NCI-H1417 (cell line): ENCODE measurements at regions not wholly inside any gene's neighbourhood (a gene's known extent, or its start where the extent isn't known, plus 50 kb on each side); places are given as distances from the start of the nearest gene placed in this dataset.
A peak's percentile ranks its signal among the peaks of the same experiment; 100 is the strongest.
"Not testable (repeated sequence)": the region's sequence is repeated elsewhere in the genome, so short reads cannot be mapped to it uniquely, and the experiment has no call there.

Source experiments
- DNase-seq, 3 experiments: peaks; one replicate each; lab custom pipeline; 2025; lab: John Stamatoyannopoulos, UW

DNA sequence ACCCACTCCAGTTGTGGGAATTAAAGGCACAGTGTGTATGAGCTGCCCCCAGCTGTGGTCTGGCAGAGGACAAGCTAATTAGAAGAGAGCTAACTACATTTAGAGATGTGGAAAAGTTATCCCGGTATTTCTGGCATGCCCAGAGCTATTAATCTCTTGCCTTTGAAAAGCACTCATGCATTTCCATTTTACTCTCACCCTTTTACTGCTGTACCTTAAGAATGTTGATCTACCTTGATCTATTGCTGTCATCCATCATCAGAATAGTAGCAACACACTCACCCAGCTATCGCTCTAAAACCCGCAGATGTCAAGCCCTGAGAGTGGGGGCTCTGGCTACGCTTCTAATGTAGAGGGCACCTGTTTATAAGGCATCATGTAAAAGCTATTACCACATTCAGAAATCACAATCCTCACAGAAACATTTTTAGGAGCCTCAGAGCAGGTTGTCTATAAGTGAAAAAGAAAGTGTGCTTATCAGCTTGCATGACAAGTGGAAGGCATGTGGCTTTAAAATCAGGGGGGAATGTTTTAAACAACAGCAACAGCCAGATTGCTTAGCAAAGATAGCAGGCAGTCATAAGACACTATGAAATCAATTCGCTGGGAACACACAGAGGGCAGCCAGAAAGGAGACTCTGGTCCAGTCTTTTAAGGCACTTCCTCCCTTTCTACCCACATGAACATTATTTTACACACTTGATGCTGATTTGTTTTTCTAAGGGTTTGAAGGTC is 224.2 kb upstream of the IRS2 start:
- peak; percentile 34 to 93 (median 75) for DNase-seq

DNA sequence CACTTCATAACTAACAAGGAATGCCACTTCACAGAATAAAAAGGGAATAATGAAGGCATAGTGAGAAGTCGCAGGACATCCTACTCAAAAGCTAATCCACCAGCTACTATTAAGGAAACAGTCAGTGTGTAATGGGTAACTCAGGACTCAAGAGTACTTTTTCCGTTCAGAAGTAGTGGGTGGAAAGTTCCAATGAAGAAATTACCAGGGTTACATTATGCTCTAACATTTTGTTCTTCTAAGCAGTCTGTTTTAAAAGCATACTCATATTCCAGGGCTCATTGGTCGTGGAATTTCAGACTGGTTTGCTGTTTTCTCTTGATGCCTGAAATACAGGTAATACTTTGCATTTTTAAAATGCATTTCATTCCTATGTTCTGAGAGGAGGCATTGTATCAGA is 222.4 kb upstream of the IRS2 start:
- DNase-seq, result no peak

DNA sequence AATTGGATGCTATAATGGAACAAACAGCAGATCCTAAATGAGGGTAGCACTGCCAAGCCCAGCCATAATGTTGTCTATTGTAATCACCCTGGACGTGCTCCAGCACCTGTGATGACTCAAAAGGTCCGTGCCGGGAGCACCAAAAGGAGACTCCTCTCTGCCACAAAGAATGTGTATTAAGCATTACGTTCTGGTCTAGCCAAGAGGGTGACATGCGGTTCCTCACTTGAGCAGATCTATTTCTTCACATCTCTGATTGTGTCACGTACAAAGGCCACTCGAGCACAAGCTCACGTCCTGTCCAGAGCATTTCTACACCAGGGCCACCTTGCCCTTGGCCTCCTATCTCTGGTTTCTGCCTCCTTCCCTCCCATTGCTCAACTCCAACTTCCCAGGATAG is 219.9 kb upstream of the IRS2 start:
- no peak for DNase-seq

DNA sequence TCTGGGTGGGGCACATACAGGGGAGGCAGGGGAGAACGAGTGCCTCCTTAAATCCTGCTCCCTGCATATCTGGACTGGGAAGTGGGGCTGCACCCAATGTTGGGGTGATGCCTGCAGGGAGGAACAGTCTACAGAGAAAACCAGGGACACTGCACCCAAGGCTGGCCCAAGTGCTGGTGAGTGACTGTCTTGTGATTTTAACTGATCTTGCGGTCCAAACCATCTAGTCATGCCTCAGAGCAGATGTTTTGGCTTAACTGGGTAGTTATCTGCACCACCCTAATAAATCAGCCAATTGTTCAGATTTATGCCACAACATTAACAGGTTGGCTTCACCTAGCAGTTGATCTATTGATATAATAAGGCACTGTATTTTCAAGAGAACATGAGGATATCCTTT is 219.2 kb upstream of the IRS2 start:
- no peak for DNase-seq

DNA sequence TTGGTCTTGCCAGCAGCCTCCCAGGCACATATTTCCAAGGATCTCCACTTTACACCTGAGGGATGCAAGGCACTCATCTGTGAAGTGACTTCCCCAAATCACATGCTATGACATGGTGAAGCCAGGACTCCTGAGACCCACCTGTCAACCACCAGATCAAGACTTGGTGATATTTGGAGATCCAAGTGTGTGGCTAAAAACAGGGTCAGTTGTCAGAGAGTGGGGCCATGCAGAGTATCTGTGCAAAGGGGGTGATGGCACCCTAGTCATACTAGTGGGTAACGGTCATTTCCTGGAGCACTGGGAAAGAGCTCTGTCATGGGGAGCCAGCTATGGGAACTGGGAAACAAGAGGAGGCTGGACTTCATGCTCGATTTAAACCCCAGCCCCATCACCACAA is 218.4 kb upstream of the IRS2 start:
- DNase-seq, result no peak

DNA sequence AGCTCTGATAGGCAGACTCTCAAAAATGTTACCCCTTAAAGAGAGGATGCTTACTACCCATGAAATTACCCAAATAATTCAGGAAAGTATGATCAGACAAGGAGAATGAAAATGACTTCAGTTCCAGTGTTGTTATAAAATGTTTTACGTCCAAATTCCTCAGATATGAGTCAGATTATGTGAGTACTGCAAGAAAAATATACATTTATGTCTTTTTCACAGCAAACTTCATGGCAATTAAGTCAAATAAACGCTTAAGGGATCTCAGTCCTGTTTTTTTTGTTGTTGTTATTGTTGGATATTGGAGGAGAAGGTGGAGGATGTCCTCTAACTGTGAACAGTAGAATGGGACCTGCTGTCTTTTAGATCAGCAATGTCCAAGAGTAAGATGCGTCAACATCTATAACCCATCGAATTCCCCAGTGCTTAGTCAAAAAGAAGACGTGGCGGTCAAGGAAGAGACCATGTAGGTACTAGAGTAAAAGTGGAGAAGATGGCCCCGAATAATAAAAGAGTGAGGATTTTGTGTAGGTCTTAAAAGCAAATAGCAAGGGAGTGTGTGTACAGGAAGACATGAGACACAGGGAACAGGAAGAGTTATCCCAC is 215.4 kb upstream of the IRS2 start:
- DNase-seq, result no peak

DNA sequence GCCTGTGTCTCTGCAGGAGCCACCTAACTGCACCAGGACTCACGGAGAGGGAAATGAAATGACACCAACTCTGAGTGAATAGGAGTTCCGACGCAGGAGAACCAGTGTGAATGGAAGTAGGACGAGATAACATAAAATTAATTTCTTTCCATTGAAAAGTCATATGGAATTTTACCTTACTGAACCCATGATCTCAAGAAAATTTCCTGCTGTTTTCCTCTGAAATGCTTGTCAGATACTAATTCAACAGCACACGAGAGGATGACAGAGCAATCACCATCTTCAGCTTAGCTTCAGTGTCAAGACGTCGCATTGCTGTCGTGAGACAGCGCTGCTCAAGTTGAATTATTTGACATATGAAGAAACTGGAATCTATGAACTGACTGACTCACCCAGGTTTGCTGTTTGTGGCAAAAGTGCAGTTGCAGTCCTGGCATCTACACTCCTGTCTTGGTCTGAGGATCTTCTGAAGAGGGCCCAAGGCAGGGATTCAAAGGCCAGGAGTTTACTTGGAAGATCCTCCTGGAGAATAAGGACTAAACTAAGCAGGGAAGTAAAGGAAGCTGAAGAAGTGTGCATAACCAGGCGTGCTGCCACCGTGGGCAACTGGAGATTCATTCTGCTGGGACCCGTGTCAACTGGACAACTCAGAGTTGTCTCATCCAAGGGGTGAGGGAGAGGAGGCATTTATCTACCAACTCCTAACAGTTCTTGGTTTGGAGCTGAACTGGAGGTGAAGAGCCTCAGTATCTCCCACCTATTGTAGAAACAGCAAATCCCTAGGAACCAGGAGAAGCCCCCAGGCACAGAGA is 214.4 kb upstream of the IRS2 start:
- DNase-seq, result no peak

DNA sequence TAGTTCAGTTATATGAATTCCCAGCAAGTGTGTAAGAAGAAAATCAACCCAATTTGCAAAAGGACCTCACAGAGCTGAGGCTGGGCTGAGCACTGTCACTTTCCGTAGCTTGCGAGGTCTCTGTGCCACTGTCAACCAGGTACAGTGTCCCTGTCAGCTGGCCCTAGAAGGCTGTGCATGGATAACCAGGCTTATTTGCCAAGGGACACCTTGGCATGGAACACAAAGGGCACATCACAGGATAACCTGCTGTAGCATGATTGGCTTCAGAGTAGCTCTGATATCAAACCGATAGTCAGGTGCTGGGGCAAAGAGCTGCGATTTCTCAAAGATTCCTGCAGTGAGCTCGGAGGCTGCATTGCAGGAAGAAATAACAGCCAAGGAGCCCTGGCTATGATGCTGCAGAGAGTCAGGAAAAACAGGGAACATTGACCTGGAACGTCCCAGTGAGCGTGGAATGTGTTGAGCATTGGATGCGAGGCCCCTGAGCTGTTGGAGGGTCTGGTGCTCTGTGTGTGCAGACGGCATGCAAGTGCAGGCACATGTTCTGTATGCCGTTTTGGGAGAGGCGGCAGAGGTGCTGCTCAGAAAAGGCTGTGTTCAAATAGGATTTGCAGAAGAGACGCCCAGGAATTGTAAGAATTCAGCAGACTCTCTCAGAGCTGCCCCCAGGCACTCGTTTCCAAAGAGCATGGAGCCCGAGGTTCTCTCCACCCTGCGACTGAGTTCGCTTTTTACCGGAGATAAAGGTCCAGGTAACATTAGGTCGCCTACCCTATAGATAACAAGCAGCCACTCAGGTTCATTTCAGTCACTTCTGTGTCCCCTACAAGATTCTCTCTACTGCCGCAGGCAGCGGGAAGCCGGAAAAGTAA is 213.5 kb upstream of the IRS2 start:
- DNase-seq, result no peak

DNA sequence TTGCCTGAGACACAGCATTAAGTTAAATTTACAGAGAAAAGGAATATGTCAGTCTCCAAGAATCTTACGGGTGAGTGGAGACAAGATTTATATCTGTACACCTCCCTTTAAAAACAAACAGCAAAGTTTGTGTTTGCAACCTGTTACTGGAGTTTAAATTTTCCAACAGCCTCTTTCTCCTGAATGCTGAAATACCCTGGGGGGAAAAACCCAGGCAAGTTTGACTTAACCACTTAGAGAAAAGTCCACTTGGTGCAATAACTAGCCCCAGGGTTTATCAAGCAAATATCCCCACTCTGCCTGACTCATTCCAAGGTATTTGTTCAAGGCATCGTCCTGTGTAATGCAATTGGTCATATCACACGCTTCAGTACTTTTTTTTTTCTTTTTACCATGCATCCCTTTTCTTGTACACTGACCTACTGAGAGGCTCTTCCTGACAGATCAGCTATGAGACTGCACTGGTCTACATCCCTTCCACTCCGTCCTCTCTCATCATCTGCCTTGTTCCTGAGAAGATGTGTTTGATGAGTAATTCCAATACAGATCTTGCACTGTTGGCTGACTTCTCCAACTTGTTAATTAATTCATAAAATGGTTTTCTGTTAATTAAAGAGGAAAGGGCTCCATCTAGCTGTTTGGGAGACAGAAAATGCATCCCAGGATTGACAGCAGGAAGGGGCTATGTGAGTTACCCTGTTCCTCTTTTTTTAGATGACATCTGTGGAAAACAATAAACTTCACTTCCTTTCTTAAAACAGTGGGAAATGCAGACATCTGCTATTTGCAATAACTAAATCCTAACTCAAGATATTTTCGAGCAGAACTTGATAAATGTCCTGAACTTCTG is 212.5 kb upstream of the IRS2 start:
- DNase-seq, result peak in 1 of 3 experiments; percentile 40

DNA sequence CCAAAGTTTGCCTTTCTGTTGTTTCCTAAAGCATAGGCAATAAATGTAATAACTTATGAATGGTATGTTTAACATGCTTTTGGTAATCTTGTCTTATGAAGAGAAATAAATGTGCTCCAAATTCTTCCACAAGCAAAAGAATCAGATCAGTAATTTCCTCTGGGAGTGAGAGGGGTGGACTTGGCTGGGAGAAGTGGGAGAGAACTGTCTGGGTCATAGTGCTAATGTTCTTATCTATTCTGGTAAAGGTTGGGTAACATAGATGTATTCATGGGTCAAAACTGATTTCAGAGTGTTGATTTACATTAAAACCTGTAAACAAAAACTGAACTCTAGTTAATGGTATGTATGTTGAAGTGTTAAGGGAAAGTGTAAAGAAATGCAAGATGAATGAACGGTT is 211.7 kb upstream of the IRS2 start:
- no peak for DNase-seq

DNA sequence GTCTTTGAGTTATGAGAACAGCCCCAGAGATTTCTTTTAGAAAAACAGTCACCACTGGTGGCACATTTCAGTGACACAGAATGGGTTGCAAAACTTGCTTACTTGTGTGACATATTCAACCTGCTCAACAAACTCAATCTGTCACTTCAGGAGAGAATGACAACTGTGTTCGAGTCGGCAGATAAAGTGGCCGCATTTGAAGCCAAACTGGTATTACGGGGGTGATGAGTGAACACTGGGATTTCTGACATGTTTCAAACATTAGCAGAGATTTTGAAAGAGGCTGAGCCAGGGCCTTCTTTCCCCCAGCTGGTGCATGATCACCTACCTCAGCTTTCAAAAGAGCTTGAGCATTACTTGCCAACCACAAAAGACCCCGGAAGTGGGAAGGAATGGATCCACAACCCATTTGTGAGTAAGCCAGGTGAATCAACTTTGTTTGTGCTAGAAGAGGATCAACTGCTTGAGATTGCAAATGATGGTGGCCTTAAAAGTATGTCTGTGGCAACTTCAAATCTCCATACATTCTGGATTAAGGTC is 210.7 kb upstream of the IRS2 start:
- DNase-seq, result not testable (repeated sequence)

DNA sequence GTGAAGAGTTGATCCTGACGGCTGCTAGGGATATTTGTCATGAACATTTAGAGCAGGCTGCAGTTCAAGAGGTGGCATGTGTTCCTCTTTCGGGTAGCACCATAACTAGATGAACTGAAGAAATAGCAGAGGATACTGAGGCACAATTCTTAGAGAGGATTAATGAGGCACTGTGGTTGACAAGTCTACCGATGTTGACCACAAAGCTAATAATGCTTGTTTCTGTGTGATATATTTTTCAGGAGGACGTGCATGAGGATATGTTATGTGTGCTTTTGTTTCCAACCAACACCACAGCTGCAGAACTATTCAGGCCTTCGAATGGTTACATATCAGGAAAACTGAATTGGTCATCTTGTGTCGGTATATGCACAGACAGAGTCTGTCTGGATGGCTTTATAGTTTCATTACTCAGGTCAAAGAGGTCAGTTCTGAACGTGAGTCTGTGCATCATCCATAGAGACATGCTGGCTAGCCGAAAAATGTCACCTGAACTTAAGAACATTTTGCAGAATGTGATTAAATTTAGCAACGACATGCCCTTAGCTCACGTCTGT is 210.1 kb upstream of the IRS2 start:
- no peak for DNase-seq

DNA sequence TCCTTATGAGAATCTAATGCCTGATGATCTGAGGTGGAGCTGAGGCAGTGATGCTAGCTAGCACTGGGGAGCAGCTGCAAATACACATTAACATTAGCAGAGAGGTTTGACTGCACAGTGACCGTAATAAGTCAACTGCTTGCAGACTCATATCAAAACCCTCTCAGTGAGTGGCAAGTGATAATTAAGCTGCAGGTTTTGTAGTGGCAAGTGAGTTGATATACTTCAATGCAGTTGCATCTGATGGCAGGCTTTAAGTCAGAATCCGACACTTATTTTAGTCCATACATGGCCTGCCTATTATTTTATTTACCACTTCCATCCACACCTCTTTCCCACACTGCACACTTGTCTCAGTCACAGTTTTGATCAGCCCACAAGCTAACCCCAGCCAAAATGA is 209.2 kb upstream of the IRS2 start:
- no peak for DNase-seq

DNA sequence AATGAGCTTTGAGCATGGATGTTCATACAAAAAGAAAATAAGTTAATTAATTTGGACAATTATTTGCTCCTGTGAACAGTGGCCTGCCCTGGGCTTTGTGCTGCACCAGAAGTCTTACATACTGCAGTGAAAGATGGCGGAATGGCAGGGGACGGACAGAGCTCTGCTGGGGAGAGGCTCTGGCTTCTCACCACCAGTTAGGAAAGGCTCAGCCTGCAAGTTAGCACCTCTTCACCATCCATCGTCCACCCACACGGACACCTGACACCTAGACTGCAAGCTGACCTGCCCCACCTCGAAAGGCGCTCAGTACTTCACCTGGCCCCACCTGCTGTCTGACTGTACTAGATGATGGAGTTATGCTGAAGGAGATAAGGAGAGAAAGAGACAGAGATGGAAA is 203.9 kb upstream of the IRS2 start:
- DNase-seq, result no peak

DNA sequence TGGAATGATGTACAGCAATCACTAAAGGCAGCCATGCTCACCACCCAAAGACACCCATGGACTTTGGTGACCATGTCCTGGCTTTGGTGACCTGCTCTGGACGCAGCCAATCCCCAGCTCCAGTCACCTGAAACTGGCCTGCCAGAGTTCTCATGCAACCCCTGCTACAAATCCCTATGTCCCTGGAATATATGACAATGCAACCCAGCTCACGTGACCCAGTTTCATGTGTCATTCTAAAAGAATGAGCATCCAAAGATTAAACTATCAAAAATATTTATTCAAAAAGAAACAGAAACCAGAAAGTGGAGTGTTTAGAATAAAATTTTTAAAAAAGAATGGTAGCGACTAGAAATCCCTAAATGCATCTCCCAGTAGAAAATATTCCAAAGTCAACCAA is 203.3 kb upstream of the IRS2 start:
- DNase-seq, result no peak

DNA sequence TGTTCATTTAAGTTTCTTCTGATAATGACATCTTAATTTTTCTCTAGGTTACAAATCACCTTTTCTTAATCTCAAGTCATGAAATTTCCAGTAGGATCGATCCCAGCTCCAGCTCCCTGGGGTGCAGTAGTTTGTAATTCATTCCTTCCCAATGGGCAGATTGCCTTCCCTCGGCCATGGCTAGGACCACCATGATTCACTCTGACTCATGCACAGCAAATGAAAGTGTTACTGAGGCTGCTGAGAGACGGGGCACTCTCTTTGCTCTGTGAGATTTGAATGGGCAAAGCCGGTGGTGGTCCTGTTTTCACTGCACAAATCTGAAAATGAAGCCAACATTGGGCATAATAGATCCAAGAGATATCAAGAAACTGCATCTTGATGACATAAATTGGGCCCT is 202.8 kb upstream of the IRS2 start:
- DNase-seq, result no peak

DNA sequence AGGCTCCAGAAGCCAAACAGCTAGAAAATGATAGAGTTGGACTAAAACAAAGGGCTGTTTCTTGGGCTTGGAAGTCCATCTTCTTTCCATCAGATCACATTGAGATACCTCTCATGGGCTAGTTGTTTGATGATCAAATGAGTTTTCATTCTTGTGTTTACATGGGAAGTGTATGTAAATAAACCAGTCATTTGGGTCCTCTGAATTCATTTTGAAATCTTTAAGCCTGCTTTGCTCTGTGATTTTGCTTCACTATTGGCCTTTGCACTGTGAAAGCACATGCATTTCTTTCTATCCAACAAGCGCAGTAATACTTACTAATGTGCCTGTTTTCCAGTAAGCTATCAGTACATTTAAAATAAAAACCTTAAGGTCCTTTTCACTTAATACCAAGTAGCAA is 200.5 kb upstream of the IRS2 start:
- DNase-seq, result no peak

DNA sequence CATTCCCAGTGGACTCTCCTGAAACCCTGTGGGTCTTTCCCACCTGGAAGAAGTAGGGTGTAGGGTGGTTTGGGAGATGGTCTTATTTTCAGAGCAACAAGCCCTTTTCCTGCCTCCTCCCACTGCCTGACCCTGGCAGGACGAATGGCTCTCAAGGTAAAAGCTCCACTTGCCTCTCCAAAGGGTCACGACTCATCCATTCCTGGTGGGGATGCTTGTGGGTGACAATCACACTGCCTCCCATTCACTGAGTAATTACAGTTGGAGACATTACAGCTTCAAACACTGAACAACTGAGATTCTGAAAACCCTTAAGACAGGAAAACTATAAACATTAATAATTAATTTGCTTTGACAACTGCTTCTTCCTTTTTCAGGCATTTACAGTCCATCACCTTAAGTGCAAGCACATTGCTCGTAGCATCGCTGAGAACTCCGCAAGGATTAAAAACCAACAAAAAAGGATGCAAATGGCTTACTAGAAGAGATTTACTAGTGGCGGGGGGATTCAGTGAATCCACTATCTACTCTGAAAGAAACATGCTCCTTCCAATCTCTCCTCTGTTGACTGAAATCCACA is 199.6 kb upstream of the IRS2 start:
- DNase-seq, result no peak

DNA sequence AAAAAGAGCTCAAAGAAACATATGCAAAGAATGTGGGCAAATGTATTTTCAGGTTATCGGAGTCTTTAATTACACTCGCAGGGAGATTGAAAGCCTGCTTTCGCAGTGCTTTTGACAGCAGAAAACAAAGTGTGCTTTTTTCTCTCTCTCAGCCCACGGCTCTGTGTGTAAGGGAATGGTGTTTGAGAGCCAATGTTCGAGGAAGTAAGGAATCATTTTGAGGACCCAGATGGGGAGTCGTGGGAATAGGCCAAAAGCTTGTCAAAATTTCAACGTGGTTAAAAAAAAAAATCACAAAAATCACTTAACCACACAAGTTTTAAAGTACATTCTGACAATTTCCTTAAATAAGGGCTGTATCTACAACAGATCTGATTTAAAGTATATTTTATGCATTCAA is 197.1 kb upstream of the IRS2 start:
- DNase-seq, result no peak

DNA sequence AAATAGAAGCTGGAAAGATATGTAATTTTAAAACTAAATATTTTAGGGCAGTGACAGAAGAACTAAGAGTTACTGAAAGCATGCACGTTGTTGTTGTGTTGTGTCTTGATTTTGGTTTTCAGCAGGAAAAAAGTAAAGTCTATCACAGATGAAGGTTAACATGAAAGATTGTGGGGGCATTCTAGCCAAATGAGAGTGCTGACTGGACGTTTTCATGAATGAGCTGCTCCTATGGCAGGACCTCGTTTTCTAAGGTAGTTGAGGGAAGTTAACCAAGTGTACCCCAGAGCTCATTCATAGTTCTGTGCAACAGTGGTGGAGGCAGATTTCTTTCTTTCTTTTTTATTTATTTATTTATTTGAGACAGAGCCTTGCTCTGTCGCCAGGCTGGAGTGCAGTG is 194.6 kb upstream of the IRS2 start:
- DNase-seq, result no peak
